Mesendoderm (in vitro differentiated cells): ENCODE measurements at regions not wholly inside any gene's neighbourhood (a gene's known extent, or its start where the extent isn't known, plus 50 kb on each side); places are given as distances from the start of the nearest gene placed in this dataset.

Experiments
- DNase-seq: peaks from one replicate; pipeline ENCODE4 v3.0.0; 2013
- H2AK5ac ChIP-seq: 2 replicates; pipeline ENCODE4 v1.6.1; 2013; ENCODE audit warnings: low read length, inconsistent platforms
- H2BK120ac ChIP-seq: 2 replicates; pipeline ENCODE4 v1.6.1; 2013; ENCODE audit warnings: low read depth, mild to moderate bottlenecking, low read length, moderate library complexity, mixed read lengths
- H2BK15ac ChIP-seq: replicated peaks from 2 replicates; pipeline ENCODE4 v1.6.1; 2013; ENCODE audit warnings: low read depth, mild to moderate bottlenecking, moderate library complexity
- H2BK5ac ChIP-seq: 2 replicates; pipeline ENCODE4 v1.6.1; 2013; ENCODE audit warnings: low read length, inconsistent platforms
- H3K18ac ChIP-seq: 2 replicates; pipeline ENCODE4 v1.6.1; 2013; ENCODE audit warnings: mild to moderate bottlenecking, low read length, mixed read lengths
- H3K23ac ChIP-seq: one replicate; pipeline ENCODE4 v1.6.1; 2013; ENCODE audit warnings: low read length
- H3K27ac ChIP-seq: 2 replicates; pipeline ENCODE4 v1.5.1; 2013; ENCODE audit warnings: low read depth, mild to moderate bottlenecking, inconsistent platforms, low read length, moderate library complexity
- H3K27me3 ChIP-seq: 2 replicates; pipeline ENCODE4 v1.6.1; 2013; ENCODE audit warnings: low read length, control low read depth, mild to moderate bottlenecking, inconsistent platforms; ENCODE audit not compliant: insufficient read depth, poor library complexity
- H3K36me3 ChIP-seq: 2 replicates; pipeline ENCODE4 v1.6.1; 2013; ENCODE audit warnings: low read length, inconsistent platforms; ENCODE audit not compliant: control insufficient read depth, insufficient read depth
- H3K4ac ChIP-seq: one replicate; pipeline ENCODE4 v1.6.1; 2013; ENCODE audit warnings: low read depth, mild to moderate bottlenecking, low read length, moderate library complexity
- H3K4me1 ChIP-seq: 2 replicates; pipeline ENCODE4 v1.6.1; 2013; ENCODE audit warnings: low read depth, low read length, inconsistent platforms; ENCODE audit not compliant: control insufficient read depth
- H3K4me2 ChIP-seq: 2 replicates; pipeline ENCODE4 v1.6.1; 2013; ENCODE audit warnings: low read length
- H3K4me3 ChIP-seq: 2 replicates; pipeline ENCODE4 v1.5.1; 2013; ENCODE audit warnings: mild to moderate bottlenecking, low read length
- H3K56ac ChIP-seq: one replicate; pipeline ENCODE4 v1.6.1; 2013; ENCODE audit warnings: low read length
- H3K79me1 ChIP-seq: 2 replicates; pipeline ENCODE4 v1.6.1; 2013; ENCODE audit warnings: low read length, inconsistent platforms
- H3K79me2 ChIP-seq: 2 replicates; pipeline ENCODE4 v1.6.1; 2013; ENCODE audit warnings: mild to moderate bottlenecking, low read length; ENCODE audit not compliant: control insufficient read depth, insufficient read depth
- H3K9ac ChIP-seq: 2 replicates; pipeline ENCODE4 v1.6.1; 2013; ENCODE audit warnings: low read length, inconsistent platforms
- H4K5ac ChIP-seq: one replicate; pipeline ENCODE4 v1.6.1; 2013; ENCODE audit warnings: low read length
- H4K8ac ChIP-seq: one replicate; pipeline ENCODE4 v1.6.1; 2013; ENCODE audit warnings: low read depth, mild to moderate bottlenecking, control low read depth, low read length, moderate library complexity
- WGBS: extraction: QIAGEN DNeasy Blood & Tissue Kit; methylation state at CpG from one replicate; pipeline ENCODE4 v1.1.7; 2013; ENCODE audit warnings: low lambda C conversion rate, missing lambda C conversion rate; ENCODE audit not compliant: insufficient coverage; ENCODE audit errors: extremely low coverage; 5-methylcytosine and 5-hydroxymethylcytosine counted together

- no peak overlapping the region for H3K23ac ChIP-seq
- H2AK5ac ChIP-seq = no peak overlapping the region
- H2BK120ac ChIP-seq = no peak overlapping the region
- H3K4me3 ChIP-seq = no peak overlapping the region
- no peak overlapping the region for H3K4ac ChIP-seq
- H3K4me2 ChIP-seq = no peak overlapping the region
- no peak overlapping the region for H3K18ac ChIP-seq
- no peaks in the 10 kb centered on the region for H3K27me3 ChIP-seq
- H2BK15ac ChIP-seq = no peak overlapping the region
- WGBS = no CpG with 5 or more reads among the region's 3 CpGs
- no peak overlapping the region for H3K56ac ChIP-seq
- H4K5ac ChIP-seq = no peak overlapping the region
- H3K36me3 ChIP-seq = no peaks in the 10 kb centered on the region
- H3K9ac ChIP-seq = no peak overlapping the region
- H3K4me1 ChIP-seq = no peaks in the 10 kb centered on the region
- H2BK5ac ChIP-seq = no peak overlapping the region
- no peaks in the 10 kb centered on the region for H3K79me1 ChIP-seq
- H4K8ac ChIP-seq = no peak overlapping the region
- no peaks in the 10 kb centered on the region for H3K79me2 ChIP-seq
- no peak overlapping the region for H3K27ac ChIP-seq
- DNase-seq = peak; percentile 85
These were observed 476.3 kb downstream of the DTHD1 start for GRCh38 chr4:36757580-36758311.

GRCh38 chr4:36758312-36759178 is 477.1 kb downstream of the DTHD1 start:
- no peak overlapping the region for H3K18ac ChIP-seq
- DNase-seq = peak; percentile 68
- H3K36me3 ChIP-seq = no peaks in the 10 kb centered on the region
- no peaks in the 10 kb centered on the region for H3K79me2 ChIP-seq
- no peak overlapping the region for H2BK120ac ChIP-seq
- no peak overlapping the region for H2BK15ac ChIP-seq
- H2BK5ac ChIP-seq = no peak overlapping the region
- no peak overlapping the region for H3K4me2 ChIP-seq
- no CpG with 5 or more reads among the region's 9 CpGs for WGBS
- H3K56ac ChIP-seq = no peak overlapping the region
- no peak overlapping the region for H3K27ac ChIP-seq
- H3K9ac ChIP-seq = no peak overlapping the region
- no peak overlapping the region for H4K8ac ChIP-seq
- no peak overlapping the region for H4K5ac ChIP-seq
- H3K4me3 ChIP-seq = no peak overlapping the region
- H3K79me1 ChIP-seq = no peaks in the 10 kb centered on the region
- H3K4me1 ChIP-seq = no peaks in the 10 kb centered on the region
- H3K23ac ChIP-seq = no peak overlapping the region
- no peaks in the 10 kb centered on the region for H3K27me3 ChIP-seq
- H3K4ac ChIP-seq = no peak overlapping the region
- H2AK5ac ChIP-seq = no peak overlapping the region

GRCh38 chr4:36761607-36762006 is 480.2 kb downstream of the DTHD1 start:
- H3K36me3 ChIP-seq = no peaks in the 10 kb centered on the region
- DNase-seq = no peak
- H3K56ac ChIP-seq = no peak overlapping the region
- no peak overlapping the region for H3K4me3 ChIP-seq
- no peaks in the 10 kb centered on the region for H3K79me2 ChIP-seq
- no peaks in the 10 kb centered on the region for H3K27me3 ChIP-seq
- no peak overlapping the region for H4K5ac ChIP-seq
- no peak overlapping the region for H2AK5ac ChIP-seq
- no peak overlapping the region for H2BK5ac ChIP-seq
- no peaks in the 10 kb centered on the region for H3K4me1 ChIP-seq
- no peaks in the 10 kb centered on the region for H3K79me1 ChIP-seq
- H2BK15ac ChIP-seq = no peak overlapping the region
- no peak overlapping the region for H4K8ac ChIP-seq
- H3K4ac ChIP-seq = no peak overlapping the region
- no peak overlapping the region for H3K9ac ChIP-seq
- no peak overlapping the region for H3K4me2 ChIP-seq
- H3K27ac ChIP-seq = no peak overlapping the region
- H2BK120ac ChIP-seq = no peak overlapping the region
- no peak overlapping the region for H3K18ac ChIP-seq
- no peak overlapping the region for H3K23ac ChIP-seq
- WGBS = no CpG with 5 or more reads among the region's 4 CpGs

GRCh38 chr4:36763814-36764213 is 480.7 kb upstream of the NWD2 start:
- no peak overlapping the region for H2BK5ac ChIP-seq
- H3K18ac ChIP-seq = no peak overlapping the region
- no peaks in the 10 kb centered on the region for H3K27me3 ChIP-seq
- H4K8ac ChIP-seq = no peak overlapping the region
- WGBS = no CpG with 5 or more reads among the region's 1 CpG
- H2BK120ac ChIP-seq = no peak overlapping the region
- H3K4me2 ChIP-seq = no peak overlapping the region
- no peak overlapping the region for H2BK15ac ChIP-seq
- DNase-seq = no peak
- no peak overlapping the region for H3K9ac ChIP-seq
- no peak overlapping the region for H3K23ac ChIP-seq
- no peak overlapping the region for H3K4me3 ChIP-seq
- H3K79me2 ChIP-seq = no peaks in the 10 kb centered on the region
- no peak overlapping the region for H2AK5ac ChIP-seq
- no peaks in the 10 kb centered on the region for H3K79me1 ChIP-seq
- H3K56ac ChIP-seq = no peak overlapping the region
- H3K4ac ChIP-seq = no peak overlapping the region
- no peaks in the 10 kb centered on the region for H3K36me3 ChIP-seq
- no peak overlapping the region for H3K27ac ChIP-seq
- H4K5ac ChIP-seq = no peak overlapping the region
- H3K4me1 ChIP-seq = no peaks in the 10 kb centered on the region

GRCh38 chr4:36767596-36767995 is 476.9 kb upstream of the NWD2 start:
- no peak overlapping the region for H3K4me2 ChIP-seq
- no CpG with 5 or more reads among the region's 1 CpG for WGBS
- H3K79me1 ChIP-seq = no peaks in the 10 kb centered on the region
- no peak overlapping the region for H4K5ac ChIP-seq
- no peaks in the 10 kb centered on the region for H3K79me2 ChIP-seq
- DNase-seq = no peak
- no peaks in the 10 kb centered on the region for H3K27me3 ChIP-seq
- H3K23ac ChIP-seq = no peak overlapping the region
- no peak overlapping the region for H2AK5ac ChIP-seq
- H4K8ac ChIP-seq = no peak overlapping the region
- no peak overlapping the region for H3K18ac ChIP-seq
- H2BK15ac ChIP-seq = no peak overlapping the region
- no peak overlapping the region for H3K27ac ChIP-seq
- H2BK5ac ChIP-seq = no peak overlapping the region
- no peaks in the 10 kb centered on the region for H3K4me1 ChIP-seq
- H3K56ac ChIP-seq = no peak overlapping the region
- H3K9ac ChIP-seq = no peak overlapping the region
- no peak overlapping the region for H3K4ac ChIP-seq
- H3K36me3 ChIP-seq = no peaks in the 10 kb centered on the region
- no peak overlapping the region for H3K4me3 ChIP-seq
- no peak overlapping the region for H2BK120ac ChIP-seq
